ENCODE measurements at regions not wholly inside any gene's neighbourhood (a gene's known extent, or its start where the extent isn't known, plus 50 kb on each side); places are given as distances from the start of the nearest gene placed in this dataset.
"Not testable (repeated sequence)": the region's sequence is repeated elsewhere in the genome, so short reads cannot be mapped to it uniquely, and the experiment has no call there.

- DNase-seq (no peak), FAIRE-seq (no peak)
- H3K27ac ChIP-seq (ENCODE audit: low read depth in 1 of 3, low read length in 2 of 3), result no peak overlapping the region
- 73 to 92% (median 76%) methylated on average over 3 of the region's 3 CpGs for WGBS, 3 donors
- H3K9me3 ChIP-seq (ENCODE audit: control insufficient read depth in 2 of 2, insufficient read depth in 1 of 2, low read depth in 1 of 2, low read length in 1 of 2), result no peaks in the 10 kb centered on the region
- no peaks in the 10 kb centered on the region for H3K4me1 ChIP-seq (ENCODE audit: control insufficient read depth in 3 of 3, insufficient read depth in 2 of 3, low read depth in 1 of 3, low read length in 2 of 3)
- no peaks in the 10 kb centered on the region for H3K27me3 ChIP-seq (ENCODE audit: control insufficient read depth in 3 of 3, insufficient read depth in 3 of 3, low read length in 3 of 3)
- H3K36me3 ChIP-seq (ENCODE audit: control insufficient read depth in 3 of 3, insufficient read depth in 2 of 3, low read depth in 1 of 3, low read length in 3 of 3), result no peaks in the 10 kb centered on the region
- no peak overlapping the region for H3K4me3 ChIP-seq (ENCODE audit: low read depth in 1 of 3, low read length in 3 of 3)
These were observed 87.6 kb upstream of the TSPAN7 start for GRCh38 chrX:38473701-38474100.

GRCh38 chrX:38474543-38474942 lies 86.8 kb upstream of the TSPAN7 start:
- Histone ChIP-seq H3K36me3 (ENCODE audit: control insufficient read depth in 3 of 3, insufficient read depth in 2 of 3, low read depth in 1 of 3, low read length in 3 of 3) (no peaks in the 10 kb centered on the region), H3K4me1 (ENCODE audit: control insufficient read depth in 3 of 3, insufficient read depth in 2 of 3, low read depth in 1 of 3, low read length in 2 of 3) (no peaks in the 10 kb centered on the region), H3K27me3 (ENCODE audit: control insufficient read depth in 3 of 3, insufficient read depth in 3 of 3, low read length in 3 of 3) (no peaks in the 10 kb centered on the region), H3K4me3 (ENCODE audit: low read depth in 1 of 3, low read length in 3 of 3) (no peak overlapping the region), H3K9me3 (ENCODE audit: control insufficient read depth in 2 of 2, insufficient read depth in 1 of 2, low read depth in 1 of 2, low read length in 1 of 2) (no peaks in the 10 kb centered on the region), H3K27ac (ENCODE audit: low read depth in 1 of 3, low read length in 2 of 3) (no peak overlapping the region)
- DNase-seq (no peak), FAIRE-seq (no peak)
- 48 to 85% (median 80%) methylated on average over 3 of the region's 3 CpGs for WGBS, 3 donors

- Histone ChIP-seq H3K4me1 (ENCODE audit: control insufficient read depth in 3 of 3, insufficient read depth in 2 of 3, low read depth in 1 of 3, low read length in 2 of 3) (no peaks in the 10 kb centered on the region), H3K4me3 (ENCODE audit: low read depth in 1 of 3, low read length in 3 of 3) (no peak overlapping the region), H3K27me3 (ENCODE audit: control insufficient read depth in 3 of 3, insufficient read depth in 3 of 3, low read length in 3 of 3) (no peaks in the 10 kb centered on the region), H3K36me3 (ENCODE audit: control insufficient read depth in 3 of 3, insufficient read depth in 2 of 3, low read depth in 1 of 3, low read length in 3 of 3) (no peaks in the 10 kb centered on the region), H3K27ac (ENCODE audit: low read depth in 1 of 3, low read length in 2 of 3) (no peak overlapping the region), H3K9me3 (ENCODE audit: control insufficient read depth in 2 of 2, insufficient read depth in 1 of 2, low read depth in 1 of 2, low read length in 1 of 2) (no peaks in the 10 kb centered on the region)
- FAIRE-seq, result no peak
- DNase-seq, result no peak
- WGBS, 3 donors, result 73 to 91% (median 87%) methylated on average over 3 of the region's 3 CpGs
These were observed 79.2 kb upstream of the TSPAN7 start for GRCh38 chrX:38482183-38482582.

- DNase-seq, result no peak
- Histone ChIP-seq H3K36me3 (ENCODE audit: control insufficient read depth in 3 of 3, insufficient read depth in 2 of 3, low read depth in 1 of 3, low read length in 3 of 3) (no peaks in the 10 kb centered on the region), H3K27ac (ENCODE audit: low read depth in 1 of 3, low read length in 2 of 3) (no peak overlapping the region), H3K4me1 (ENCODE audit: control insufficient read depth in 3 of 3, insufficient read depth in 2 of 3, low read depth in 1 of 3, low read length in 2 of 3) (no peaks in the 10 kb centered on the region), H3K9me3 (ENCODE audit: control insufficient read depth in 2 of 2, insufficient read depth in 1 of 2, low read depth in 1 of 2, low read length in 1 of 2) (no peaks in the 10 kb centered on the region), H3K27me3 (ENCODE audit: control insufficient read depth in 3 of 3, insufficient read depth in 3 of 3, low read length in 3 of 3) (no peaks in the 10 kb centered on the region), H3K4me3 (ENCODE audit: low read depth in 1 of 3, low read length in 3 of 3) (no peak overlapping the region)
- no peak for FAIRE-seq
- WGBS, 3 donors, result 82 to 94% (median 88%) methylated on average over 24 of the region's 27 CpGs
These were observed 76.5 kb upstream of the TSPAN7 start for GRCh38 chrX:38484607-38485498.

DNA sequence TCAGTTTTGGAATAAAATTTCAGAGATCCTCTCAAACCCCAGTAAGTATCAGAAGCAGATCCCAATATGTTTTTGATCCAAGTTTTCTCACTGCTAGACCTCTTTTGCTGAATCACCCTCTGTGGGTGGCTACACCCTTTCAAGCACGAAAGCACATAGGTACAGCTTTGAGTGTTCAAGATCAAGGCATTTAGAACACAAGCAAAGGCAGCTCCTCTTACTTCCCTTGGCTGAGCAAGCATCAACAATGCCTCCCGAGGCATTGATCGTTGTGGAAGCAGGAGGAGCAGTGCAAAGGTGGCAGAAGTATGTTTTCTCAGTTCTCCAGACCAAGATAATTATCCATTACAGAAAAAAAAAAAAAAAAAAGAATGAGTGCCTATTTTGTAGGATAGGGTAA lies 72.0 kb upstream of the TSPAN7 start:
- DNase-seq (peak in 1 of 2 donors; percentile 1), FAIRE-seq (no peak)
- no peak overlapping the region for H3K27ac ChIP-seq (ENCODE audit: low read depth in 1 of 3, low read length in 2 of 3)
- WGBS, 3 donors, result 42 to 55% (median 48%) methylated on average over 3 of the region's 3 CpGs
- H3K4me1 ChIP-seq (ENCODE audit: control insufficient read depth in 3 of 3, insufficient read depth in 2 of 3, low read depth in 1 of 3, low read length in 2 of 3), result no peaks in the 10 kb centered on the region
- no peaks in the 10 kb centered on the region for H3K27me3 ChIP-seq (ENCODE audit: control insufficient read depth in 3 of 3, insufficient read depth in 3 of 3, low read length in 3 of 3)
- no peak overlapping the region for H3K4me3 ChIP-seq (ENCODE audit: low read depth in 1 of 3, low read length in 3 of 3)
- H3K36me3 ChIP-seq (ENCODE audit: control insufficient read depth in 3 of 3, insufficient read depth in 2 of 3, low read depth in 1 of 3, low read length in 3 of 3), result no peaks in the 10 kb centered on the region
- no peaks in the 10 kb centered on the region for H3K9me3 ChIP-seq (ENCODE audit: control insufficient read depth in 2 of 2, insufficient read depth in 1 of 2, low read depth in 1 of 2, low read length in 1 of 2)

DNA sequence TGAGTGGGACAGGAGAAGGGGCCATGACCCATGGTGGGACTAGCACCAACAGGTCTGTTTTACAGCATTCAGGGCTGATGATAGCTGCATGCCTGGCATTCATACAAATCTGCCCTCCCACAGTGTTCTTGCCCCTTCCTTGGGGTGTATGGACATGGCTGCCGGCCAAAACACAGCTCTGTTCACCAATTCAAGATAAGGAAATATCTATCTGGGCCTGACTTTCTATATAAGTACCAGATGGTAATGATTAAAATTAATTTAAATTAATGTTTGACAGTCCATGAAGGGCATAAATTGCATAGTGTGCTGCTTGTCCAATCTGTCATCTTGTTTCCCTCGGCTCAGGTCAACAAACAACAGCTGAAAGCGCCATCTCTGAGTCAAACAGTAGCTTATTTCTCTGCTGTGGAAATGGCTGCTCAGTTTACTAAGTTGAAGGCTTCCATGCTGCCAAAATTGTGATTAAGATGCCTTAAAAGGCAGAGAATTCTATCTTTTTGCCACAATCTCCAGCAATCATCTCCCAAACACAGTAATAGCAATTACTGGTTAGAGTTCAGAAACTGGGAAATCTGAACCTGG lies 67.0 kb upstream of the TSPAN7 start:
- no peak overlapping the region for H3K27ac ChIP-seq (ENCODE audit: low read depth in 1 of 3, low read length in 2 of 3)
- no peaks in the 10 kb centered on the region for H3K4me1 ChIP-seq (ENCODE audit: control insufficient read depth in 3 of 3, insufficient read depth in 2 of 3, low read depth in 1 of 3, low read length in 2 of 3)
- H3K36me3 ChIP-seq (ENCODE audit: control insufficient read depth in 3 of 3, insufficient read depth in 2 of 3, low read depth in 1 of 3, low read length in 3 of 3), result no peaks in the 10 kb centered on the region
- 23 to 50% (median 27%) methylated on average over 3 of the region's 3 CpGs for WGBS, 3 donors
- FAIRE-seq (no peak), DNase-seq (peak in 1 of 2 donors; percentile 6)
- no peak overlapping the region for H3K4me3 ChIP-seq (ENCODE audit: low read depth in 1 of 3, low read length in 3 of 3)
- H3K27me3 ChIP-seq (ENCODE audit: control insufficient read depth in 3 of 3, insufficient read depth in 3 of 3, low read length in 3 of 3), result no peaks in the 10 kb centered on the region
- H3K9me3 ChIP-seq (ENCODE audit: control insufficient read depth in 2 of 2, insufficient read depth in 1 of 2, low read depth in 1 of 2, low read length in 1 of 2), result no peaks in the 10 kb centered on the region

DNA sequence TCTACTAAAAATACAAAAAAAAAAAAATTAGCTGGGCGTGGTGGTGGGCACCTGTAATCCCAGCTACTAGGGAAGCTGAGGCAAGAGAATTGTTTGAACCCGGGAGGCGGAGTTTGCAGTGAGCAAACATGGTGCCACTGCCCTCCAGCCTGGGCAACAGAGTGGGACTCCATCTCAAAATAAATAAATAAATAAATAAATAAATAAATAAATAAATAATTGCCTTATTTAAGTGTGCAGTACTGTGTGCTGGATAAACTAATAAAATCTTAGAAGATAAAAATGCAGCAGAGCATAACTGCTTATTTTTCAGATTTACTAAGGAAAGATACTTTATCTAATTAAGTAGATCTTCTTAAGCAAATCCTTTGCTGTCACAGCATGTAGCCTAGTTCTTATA lies 61.7 kb upstream of the TSPAN7 start:
- H3K9me3 ChIP-seq (ENCODE audit: control insufficient read depth in 2 of 2, insufficient read depth in 1 of 2, low read depth in 1 of 2, low read length in 1 of 2); H3K27ac ChIP-seq (ENCODE audit: low read depth in 1 of 3, low read length in 2 of 3); H3K4me1 ChIP-seq (ENCODE audit: control insufficient read depth in 3 of 3, insufficient read depth in 2 of 3, low read depth in 1 of 3, low read length in 2 of 3); H3K27me3 ChIP-seq (ENCODE audit: control insufficient read depth in 3 of 3, insufficient read depth in 3 of 3, low read length in 3 of 3); H3K36me3 ChIP-seq (ENCODE audit: control insufficient read depth in 3 of 3, insufficient read depth in 2 of 3, low read depth in 1 of 3, low read length in 3 of 3); DNase-seq; FAIRE-seq; H3K4me3 ChIP-seq (ENCODE audit: low read depth in 1 of 3, low read length in 3 of 3): not testable (repeated sequence)
- WGBS, 3 donors, result 91 to 95% (median 93%) methylated on average over 3 of the region's 3 CpGs

DNA sequence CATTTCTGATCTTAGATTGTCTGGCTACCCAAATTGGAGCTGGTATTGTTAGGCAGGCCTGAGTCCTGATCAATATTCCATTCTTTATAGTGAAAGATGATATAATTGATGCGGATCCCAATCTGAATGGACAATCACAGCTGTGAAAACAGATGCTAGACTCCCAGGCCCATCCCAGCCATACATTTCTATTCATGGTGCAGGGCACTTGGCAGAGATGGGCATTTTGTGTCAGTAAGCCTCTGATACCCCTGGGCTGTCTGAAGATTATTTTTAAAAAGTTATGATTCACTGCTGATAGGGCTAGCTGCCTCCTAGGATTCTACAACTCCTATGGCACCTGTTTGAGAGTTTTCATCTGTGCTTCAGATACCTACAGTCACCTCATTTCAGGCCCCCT lies 61.2 kb upstream of the TSPAN7 start:
- no peak overlapping the region for H3K27ac ChIP-seq (ENCODE audit: low read depth in 1 of 3, low read length in 2 of 3)
- no peaks in the 10 kb centered on the region for H3K4me1 ChIP-seq (ENCODE audit: control insufficient read depth in 3 of 3, insufficient read depth in 2 of 3, low read depth in 1 of 3, low read length in 2 of 3)
- H3K9me3 ChIP-seq (ENCODE audit: control insufficient read depth in 2 of 2, insufficient read depth in 1 of 2, low read depth in 1 of 2, low read length in 1 of 2), result peaks cover 0 to 5% of the 10 kb centered on the region in 2 donors
- H3K27me3 ChIP-seq (ENCODE audit: control insufficient read depth in 3 of 3, insufficient read depth in 3 of 3, low read length in 3 of 3), result no peaks in the 10 kb centered on the region
- DNase-seq, result no peak
- WGBS, 3 donors, result 76 to 100% (median 95%) methylated on average over 1 of the region's 1 CpG
- H3K4me3 ChIP-seq (ENCODE audit: low read depth in 1 of 3, low read length in 3 of 3), result no peak overlapping the region
- no peaks in the 10 kb centered on the region for H3K36me3 ChIP-seq (ENCODE audit: control insufficient read depth in 3 of 3, insufficient read depth in 2 of 3, low read depth in 1 of 3, low read length in 3 of 3)
- no peak for FAIRE-seq
